Mucosa of rectum (tissue), 2 donors: ENCODE measurements at regions not wholly inside any gene's neighbourhood (a gene's known extent, or its start where the extent isn't known, plus 50 kb on each side); places are given as distances from the start of the nearest gene placed in this dataset.

ENCODE experiments used
- H3K27ac ChIP-seq, 2 donors: one replicate each; pipeline ENCODE4 v1.7.0; 2013; ENCODE audit warnings: inconsistent platforms in 2 of 2, low read depth in 2 of 2, low read length in 2 of 2
- H3K27me3 ChIP-seq, 2 donors: one replicate each; pipeline ENCODE4 v1.7.0; 2013; ENCODE audit warnings: low read length in 2 of 2; ENCODE audit not compliant: control insufficient read depth in 2 of 2, insufficient read depth in 2 of 2
- H3K36me3 ChIP-seq, 2 donors: one replicate each; pipeline ENCODE4 v1.7.0; 2013; ENCODE audit warnings: low read length in 2 of 2; ENCODE audit not compliant: control insufficient read depth in 2 of 2, insufficient read depth in 2 of 2
- H3K4me1 ChIP-seq, 2 donors: one replicate each; pipeline ENCODE4 v1.7.0; 2013; ENCODE audit warnings: low read length in 2 of 2, mild to moderate bottlenecking in 1 of 2; ENCODE audit not compliant: control insufficient read depth in 2 of 2, insufficient read depth in 2 of 2
- H3K4me3 ChIP-seq, 2 donors: one replicate each; pipeline ENCODE4 v1.7.0; 2013; ENCODE audit warnings: low read length in 2 of 2
- H3K9ac ChIP-seq, 2 donors: one replicate each; pipeline ENCODE4 v1.7.0; 2013; ENCODE audit warnings: low read length in 2 of 2, low read depth in 1 of 2, mild to moderate bottlenecking in 1 of 2
- H3K9me3 ChIP-seq, 2 donors: one replicate each; pipeline ENCODE4 v1.7.0; 2013; ENCODE audit warnings: low read length in 2 of 2; ENCODE audit not compliant: control insufficient read depth in 2 of 2
- donor health status: healthy.
- donor health status: Normal muscosa, but diverticular disease.

DNA sequence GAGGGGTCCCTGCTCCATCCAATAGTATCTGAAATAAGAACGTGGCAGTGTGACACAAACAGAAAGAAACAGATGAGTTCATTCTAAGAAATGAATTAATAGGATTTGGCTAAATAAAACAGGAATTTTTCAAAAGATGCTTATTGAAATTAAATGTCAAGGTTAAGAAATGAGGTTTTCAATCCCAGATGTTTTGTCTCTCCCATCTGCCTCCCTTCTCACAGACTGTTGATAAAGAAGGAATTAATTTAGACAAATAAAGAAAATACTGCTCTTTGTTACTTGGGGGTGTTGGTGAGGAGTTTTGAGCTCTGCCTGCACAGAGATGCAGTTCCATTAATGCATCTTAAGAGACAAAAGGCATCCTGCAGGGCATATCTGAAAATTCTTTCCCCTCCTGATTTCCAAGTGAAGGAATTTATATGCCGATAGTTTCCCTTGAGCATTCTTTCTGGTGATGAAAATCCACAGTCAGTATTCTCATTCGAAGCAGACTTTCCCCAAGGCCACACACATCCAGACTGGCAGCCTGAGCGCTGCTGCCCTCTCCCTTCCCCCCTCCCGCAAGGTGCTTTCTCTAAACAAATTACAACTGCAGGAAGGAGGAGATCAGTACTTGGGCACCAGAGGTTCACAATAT is 385.4 kb upstream of the RND3 start:
- H3K27me3 ChIP-seq = no peaks in the 10 kb centered on the region
- no peak overlapping the region for H3K9ac ChIP-seq
- no peak overlapping the region for H3K4me3 ChIP-seq
- H3K36me3 ChIP-seq = no peaks in the 10 kb centered on the region
- no peaks in the 10 kb centered on the region for H3K9me3 ChIP-seq
- no peak overlapping the region for H3K27ac ChIP-seq
- H3K4me1 ChIP-seq = no peaks in the 10 kb centered on the region

DNA sequence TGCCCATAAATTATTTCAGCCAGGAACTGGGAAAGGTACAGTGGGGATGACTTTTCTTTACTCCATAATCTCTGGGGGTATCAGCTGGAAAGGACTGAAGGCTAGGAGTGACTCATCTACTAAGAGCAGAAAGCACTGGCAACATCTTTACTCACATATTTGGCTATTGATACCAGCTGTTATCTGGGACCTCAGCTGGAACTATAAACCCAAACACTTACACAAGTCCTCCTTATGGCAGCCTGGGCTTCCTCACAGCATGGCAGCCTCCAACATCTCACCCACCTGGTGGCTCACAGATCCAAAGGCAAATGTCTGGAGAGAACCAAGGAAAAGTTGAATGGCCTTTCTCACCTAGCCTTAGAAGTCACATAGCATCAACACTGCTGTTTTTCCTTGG is 379.0 kb upstream of the RND3 start:
- no peaks in the 10 kb centered on the region for H3K27me3 ChIP-seq
- H3K36me3 ChIP-seq = no peaks in the 10 kb centered on the region
- H3K9ac ChIP-seq = no peak overlapping the region
- no peak overlapping the region for H3K27ac ChIP-seq
- no peak overlapping the region for H3K4me3 ChIP-seq
- H3K4me1 ChIP-seq = no peaks in the 10 kb centered on the region
- no peaks in the 10 kb centered on the region for H3K9me3 ChIP-seq

DNA sequence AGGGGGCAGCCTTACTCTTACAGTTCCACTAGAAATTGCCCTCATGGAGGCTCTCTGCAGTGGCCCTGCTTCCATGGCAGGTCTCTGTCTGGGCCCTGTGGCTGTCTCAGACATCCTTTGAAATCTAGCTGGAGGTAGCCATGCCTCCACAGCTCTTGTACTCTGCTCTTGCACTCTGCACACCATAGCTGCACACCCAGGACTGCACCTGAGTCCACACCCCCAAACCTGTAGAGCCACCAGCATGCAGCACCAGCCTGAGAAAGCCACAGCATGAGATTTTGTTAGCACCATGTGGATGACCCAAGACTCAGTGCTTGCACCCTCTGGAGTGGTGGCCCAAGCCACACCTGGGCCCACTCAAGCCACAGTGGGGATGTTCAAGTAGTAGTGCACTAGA is 376.2 kb upstream of the RND3 start:
- H3K36me3 ChIP-seq = no peaks in the 10 kb centered on the region
- no peaks in the 10 kb centered on the region for H3K4me1 ChIP-seq

DNA sequence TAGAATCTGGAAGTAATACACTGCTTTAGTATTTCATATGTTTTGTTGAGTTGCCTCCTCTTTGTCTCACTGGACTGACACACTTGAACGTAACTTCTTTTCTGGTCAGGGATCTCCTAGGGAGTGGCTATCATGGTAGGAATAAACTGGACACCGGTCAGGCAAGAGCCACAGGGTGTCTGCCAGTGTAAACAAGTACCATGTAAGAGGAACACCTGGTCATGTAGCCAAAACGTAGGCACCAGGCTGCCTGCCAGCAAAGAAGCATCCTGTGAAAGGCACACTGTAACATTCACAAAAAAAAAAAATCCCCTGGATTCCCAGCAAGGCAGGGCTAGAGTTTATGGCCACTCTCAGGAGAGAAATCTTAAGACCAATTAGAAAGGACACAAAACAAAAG is 372.8 kb upstream of the RND3 start:
- H3K27ac ChIP-seq = no peak overlapping the region
- no peaks in the 10 kb centered on the region for H3K4me1 ChIP-seq
- no peaks in the 10 kb centered on the region for H3K36me3 ChIP-seq
- no peaks in the 10 kb centered on the region for H3K9me3 ChIP-seq
- no peak overlapping the region for H3K4me3 ChIP-seq
- H3K27me3 ChIP-seq = no peaks in the 10 kb centered on the region
- no peak overlapping the region for H3K9ac ChIP-seq

More for the DNA sequence above, 376.2 kb upstream of the RND3 start:
- H3K27ac ChIP-seq = no peak overlapping the region
- no peak overlapping the region for H3K4me3 ChIP-seq
- no peak overlapping the region for H3K9ac ChIP-seq
- H3K27me3 ChIP-seq = no peaks in the 10 kb centered on the region
- H3K9me3 ChIP-seq = no peaks in the 10 kb centered on the region

DNA sequence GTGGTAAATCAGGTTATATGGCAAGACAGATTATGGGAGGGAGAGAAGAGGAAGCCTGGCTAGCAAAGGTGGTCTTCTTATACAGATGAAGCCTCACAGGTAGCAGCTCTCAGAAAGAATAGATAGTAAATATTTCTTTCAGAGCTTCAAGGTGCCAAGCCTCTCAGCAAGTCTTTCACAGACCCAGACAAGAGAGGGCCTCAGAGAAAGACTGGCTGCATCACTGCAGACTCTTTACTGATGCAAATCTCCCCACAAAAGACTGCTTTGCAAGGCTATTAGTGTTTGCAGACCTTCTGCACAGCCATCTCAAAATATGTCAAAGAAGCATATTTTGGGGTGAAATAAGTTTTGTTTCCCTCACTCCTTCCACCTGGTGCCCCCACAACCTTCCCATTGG is 372.4 kb upstream of the RND3 start:
- Histone ChIP-seq H3K36me3 (no peaks in the 10 kb centered on the region), H3K27ac (no peak overlapping the region), H3K9me3 (no peaks in the 10 kb centered on the region), H3K4me3 (no peak overlapping the region), H3K27me3 (no peaks in the 10 kb centered on the region), H3K9ac (no peak overlapping the region), H3K4me1 (no peaks in the 10 kb centered on the region)

DNA sequence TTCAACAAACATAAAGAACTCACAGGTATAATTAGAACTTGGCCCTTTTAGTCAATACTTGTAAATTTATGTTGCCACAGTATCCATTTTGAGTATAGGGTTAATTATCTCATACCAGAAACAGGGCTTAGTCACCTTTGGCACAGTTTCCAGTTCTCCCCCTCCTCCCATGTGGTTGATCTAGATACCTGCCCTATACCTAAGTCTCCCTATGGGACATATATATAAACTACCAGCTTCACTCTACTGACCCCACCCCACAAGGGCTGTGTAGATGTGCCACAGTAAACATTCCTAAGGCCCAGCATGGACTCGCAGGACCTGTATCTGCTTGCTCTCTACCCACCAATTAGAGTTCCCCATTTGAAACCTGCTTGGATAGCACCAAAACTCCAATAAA is 371.7 kb upstream of the RND3 start:
- H3K9me3 ChIP-seq = no peaks in the 10 kb centered on the region

DNA sequence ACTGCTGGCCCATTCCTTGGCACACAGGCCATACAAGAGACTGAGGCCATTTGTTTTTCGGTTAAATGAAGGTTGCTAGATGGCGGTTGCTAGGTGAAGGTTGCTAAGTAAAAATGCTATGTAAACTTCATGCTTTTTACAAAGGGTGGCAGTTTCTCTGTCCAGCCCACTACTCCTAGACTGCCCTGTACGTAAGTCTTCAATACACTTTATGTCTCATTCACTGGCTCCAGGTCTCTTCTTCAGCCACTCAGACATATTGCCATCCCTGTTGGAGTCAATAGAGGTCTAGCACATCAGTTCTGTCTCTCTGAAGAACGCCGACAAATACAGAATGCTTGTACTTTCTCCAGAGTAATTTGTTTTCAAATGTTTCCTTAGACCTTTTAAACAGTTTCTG is 370.9 kb upstream of the RND3 start:
- no peaks in the 10 kb centered on the region for H3K27me3 ChIP-seq
- H3K36me3 ChIP-seq = no peaks in the 10 kb centered on the region
- H3K9me3 ChIP-seq = no peaks in the 10 kb centered on the region
- no peak overlapping the region for H3K27ac ChIP-seq
- no peak overlapping the region for H3K4me3 ChIP-seq
- no peak overlapping the region for H3K9ac ChIP-seq
- no peaks in the 10 kb centered on the region for H3K4me1 ChIP-seq

More for the DNA sequence above, 371.7 kb upstream of the RND3 start:
- Histone ChIP-seq H3K9ac (no peak overlapping the region), H3K27ac (no peak overlapping the region), H3K4me3 (no peak overlapping the region), H3K4me1 (no peaks in the 10 kb centered on the region), H3K27me3 (no peaks in the 10 kb centered on the region), H3K36me3 (no peaks in the 10 kb centered on the region)

DNA sequence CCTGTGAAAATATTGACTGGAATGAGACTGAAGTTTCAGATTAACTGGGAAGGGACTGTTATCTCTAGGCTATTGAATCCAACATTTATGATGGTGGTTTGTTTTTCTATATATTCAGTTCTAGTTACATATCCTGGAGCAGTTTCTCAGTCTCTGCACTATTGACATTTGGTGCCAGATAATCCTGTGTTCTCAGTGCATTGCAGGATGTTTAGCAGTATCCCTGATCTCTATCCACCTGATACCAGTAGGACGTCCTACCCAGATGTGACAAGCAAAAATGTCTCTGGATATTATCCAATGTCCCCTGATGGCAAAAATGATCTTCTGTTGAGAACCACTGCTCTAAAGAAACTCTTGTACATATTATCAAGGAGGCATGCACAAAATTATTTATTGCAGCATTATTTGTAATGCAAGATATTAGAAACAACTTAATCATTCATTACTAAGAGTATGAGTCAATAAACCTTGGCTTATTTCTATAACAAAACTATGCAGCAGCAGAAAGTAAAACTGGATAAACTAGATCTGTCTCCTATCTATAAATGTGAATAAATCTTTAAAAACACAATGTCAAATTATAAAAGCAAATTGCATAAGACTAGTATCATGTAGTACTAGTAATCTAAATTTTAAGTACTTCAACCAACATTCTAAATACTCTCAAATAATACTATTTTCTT is 369.3 kb upstream of the RND3 start:
- Histone ChIP-seq H3K27me3 (no peaks in the 10 kb centered on the region), H3K4me1 (no peaks in the 10 kb centered on the region), H3K27ac (no peak overlapping the region), H3K9ac (no peak overlapping the region), H3K4me3 (no peak overlapping the region), H3K9me3 (no peaks in the 10 kb centered on the region), H3K36me3 (no peaks in the 10 kb centered on the region)

DNA sequence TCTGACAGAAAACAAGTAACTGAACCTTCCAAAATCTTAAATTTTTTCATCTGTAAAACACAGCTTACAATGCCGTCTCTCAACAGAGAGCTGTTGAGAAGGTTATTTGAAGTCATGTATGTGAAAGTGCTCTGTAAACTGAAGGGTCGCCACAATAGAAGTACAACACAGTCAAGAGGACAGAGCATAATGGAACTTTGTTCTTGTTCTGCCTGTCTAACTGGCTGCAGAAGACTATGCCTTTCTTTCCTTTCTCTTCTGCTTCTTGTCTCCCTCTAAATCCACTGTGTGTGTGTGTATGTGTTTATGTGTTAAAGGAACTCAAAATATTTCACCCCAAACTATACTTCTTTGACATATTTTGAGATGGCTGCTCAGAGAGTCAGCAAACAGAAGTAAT is 365.8 kb upstream of the RND3 start:
- Histone ChIP-seq H3K9me3 (no peaks in the 10 kb centered on the region), H3K36me3 (no peaks in the 10 kb centered on the region), H3K27me3 (no peaks in the 10 kb centered on the region), H3K4me1 (no peaks in the 10 kb centered on the region), H3K9ac (no peak overlapping the region), H3K27ac (no peak overlapping the region), H3K4me3 (no peak overlapping the region)

DNA sequence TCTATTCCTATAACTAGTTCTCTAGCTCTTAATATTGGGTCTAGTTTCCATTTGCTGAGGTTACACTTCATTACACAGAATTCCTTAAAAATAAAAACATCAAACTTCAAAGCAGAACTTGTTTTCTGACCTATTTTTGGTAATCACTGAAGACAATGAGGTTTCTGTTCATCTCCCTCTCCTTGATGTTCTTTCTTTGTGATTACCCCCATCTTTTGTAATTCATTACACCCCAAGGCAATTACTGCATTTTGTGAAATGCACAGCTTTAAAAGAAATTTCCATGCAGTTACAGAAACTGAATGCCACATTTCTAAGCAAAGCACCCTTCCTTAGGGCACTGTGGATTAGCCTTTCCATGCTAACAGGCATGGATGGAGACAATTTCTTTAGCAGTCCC is 363.2 kb upstream of the RND3 start:
- Histone ChIP-seq H3K9me3 (no peaks in the 10 kb centered on the region), H3K36me3 (no peaks in the 10 kb centered on the region), H3K4me3 (no peak overlapping the region), H3K27ac (no peak overlapping the region), H3K4me1 (no peaks in the 10 kb centered on the region), H3K27me3 (no peaks in the 10 kb centered on the region), H3K9ac (no peak overlapping the region)
